WTC11 (cell line): ENCODE measurements at regions not wholly inside any gene's neighbourhood (a gene's known extent, or its start where the extent isn't known, plus 50 kb on each side); places are given as distances from the start of the nearest gene placed in this dataset.

Experiments used
- ATAC-seq: fragments of 200-7000 bp; cut with Tn5 transposase; 2 replicates; pipeline ENCODE4 v1.10.0; 2021; ENCODE audit warnings: mild to moderate bottlenecking, moderate library complexity
- CTCF ChIA-PET: fragments of 300-600 bp; sonication (Branson Sonifier 250); formaldehyde crosslinking; loops from one replicate; lab custom pipeline; 2021; ENCODE audit warnings: antibody characterized with exemption; lab: Charles Lee
- POLR2A ChIA-PET: fragments of 350-600 bp; sonication (Branson Sonifier 250); formaldehyde crosslinking; loops from one replicate; lab custom pipeline; 2021; ENCODE audit warnings: antibody characterized with exemption; lab: Charles Lee
- DNase-seq: peaks from one replicate; pipeline ENCODE4 v3.0.0; 2021; ENCODE audit warnings: low spot score
- H3K27ac Mint-ChIP-seq: 2 replicates; pipeline ENCODE4 v1.8.0; 2021; ENCODE audit warnings: mixed read lengths
- H3K27me3 Mint-ChIP-seq: 2 replicates; pipeline ENCODE4 v1.8.0; 2021; ENCODE audit warnings: low read depth, mild to moderate bottlenecking, moderate library complexity, mixed read lengths
- H3K36me3 Mint-ChIP-seq: 2 replicates; pipeline ENCODE4 v1.8.0; 2021; ENCODE audit warnings: mixed read lengths
- H3K4me1 Mint-ChIP-seq: 2 replicates; pipeline ENCODE4 v1.8.0; 2022; ENCODE audit warnings: mixed read lengths
- H3K4me3 Mint-ChIP-seq: 2 replicates; pipeline ENCODE4 v1.8.0; 2021; ENCODE audit warnings: mild to moderate bottlenecking, moderate library complexity, mixed read lengths
- H3K9me3 Mint-ChIP-seq: 2 replicates; pipeline ENCODE4 v1.8.0; 2021; ENCODE audit warnings: mixed read lengths
- CBFB ChIP-seq: sonication (generic); formaldehyde crosslinking; IDR thresholded peaks from 2 replicates; pipeline ENCODE4 v1.8.1; 2022; ENCODE audit warnings: mild to moderate bottlenecking, low read depth, missing genetic modification reagents
- ELF4 ChIP-seq: sonication (generic); formaldehyde crosslinking; IDR thresholded peaks from 2 replicates; pipeline ENCODE4 v1.8.1; 2022; ENCODE audit warnings: low read depth, mild to moderate bottlenecking, moderate library complexity, missing genetic modification reagents
- EMX1 ChIP-seq: fragments of 250-450 bp; sonication (Bioruptor Pico); IDR thresholded peaks from 2 replicates; pipeline ENCODE4 v1.8.0; 2021; ENCODE audit warnings: mild to moderate bottlenecking
- HMGXB4 ChIP-seq: sonication (generic); formaldehyde crosslinking; IDR thresholded peaks from 2 replicates; pipeline ENCODE4 v1.8.1; 2023; ENCODE audit warnings: mild to moderate bottlenecking, moderate library complexity, missing genetic modification reagents
- MLX ChIP-seq: sonication (generic); formaldehyde crosslinking; IDR thresholded peaks from 2 replicates; pipeline ENCODE4 v1.8.1; 2023; ENCODE audit warnings: mild to moderate bottlenecking, missing genetic modification reagents, moderate library complexity
- MYBL2 ChIP-seq: sonication (generic); formaldehyde crosslinking; IDR thresholded peaks from 2 replicates; pipeline ENCODE4 v1.8.1; 2023; ENCODE audit warnings: mild to moderate bottlenecking, moderate library complexity, missing genetic modification reagents
- TEAD1 ChIP-seq: sonication (generic); formaldehyde crosslinking; IDR thresholded peaks from 2 replicates; pipeline ENCODE4 v1.8.0; 2022; ENCODE audit warnings: mild to moderate bottlenecking, missing genetic modification reagents
- ZBTB43 ChIP-seq: sonication (generic); formaldehyde crosslinking; IDR thresholded peaks from 2 replicates; pipeline ENCODE4 v1.8.1; 2023; ENCODE audit warnings: mild to moderate bottlenecking, missing genetic modification reagents
- ZNF425 ChIP-seq: fragments of 250-450 bp; sonication (Bioruptor Pico); conservative IDR thresholded peaks from 2 replicates; pipeline ENCODE4 v1.9.0; 2021; ENCODE audit warnings: mild to moderate bottlenecking
- ZNF512 ChIP-seq: sonication (generic); formaldehyde crosslinking; IDR thresholded peaks from 2 replicates; pipeline ENCODE4 v1.8.1; 2022; ENCODE audit warnings: missing genetic modification reagents, borderline replicate concordance
- TF ChIP-seq, protein P1 (sequence below): sonication (generic); formaldehyde crosslinking; conservative IDR thresholded peaks from 2 replicates; pipeline ENCODE4 v1.8.1; 2023; ENCODE audit warnings: mild to moderate bottlenecking, low read depth, missing genetic modification reagents, moderate library complexity
- TF ChIP-seq, protein P2 (sequence below): fragments of 250-450 bp; sonication (Bioruptor Pico); IDR thresholded peaks from 2 replicates; pipeline ENCODE4 v1.9.0; 2021; ENCODE audit warnings: mild to moderate bottlenecking
- TF ChIP-seq, protein P3 (sequence below): sonication (generic); formaldehyde crosslinking; IDR thresholded peaks from 2 replicates; pipeline ENCODE4 v1.8.0; 2023; ENCODE audit warnings: missing genetic modification reagents, mild to moderate bottlenecking, borderline replicate concordance

GRCh38 chr4:104912518-104912917, 234.2 kb upstream of the TET2 start (continued):
- no peak for TF ChIP-seq ZNF425 (CRISPR knock-in tag)

GRCh38 chr4:104915373-104915772, 231.3 kb upstream of the TET2 start:
- Mint-ChIP-seq H3K27me3 (peaks cover 100% of the 10 kb centered on the region), H3K4me1 (peaks cover 4% of the 10 kb centered on the region), H3K27ac (no peak overlapping the region), H3K36me3 (peaks cover 5% of the 10 kb centered on the region), H3K4me3 (no peak overlapping the region), H3K9me3 (peaks cover 9% of the 10 kb centered on the region; the same call in 1 of the 2 replicates)
- ATAC-seq (no peak), DNase-seq (no peak)
- ChIA-PET CTCF (no interaction called here), POLR2A (no interaction called here)
- TF ChIP-seq MLX (CRISPR knock-in tag) (no peak), MYBL2 (CRISPR knock-in tag) (no peak), EMX1 (CRISPR knock-in tag) (no peak)

GRCh38 chr4:104915864-104916263, 230.8 kb upstream of the TET2 start:
- Mint-ChIP-seq H3K4me1 (peaks cover 4% of the 10 kb centered on the region), H3K9me3 (peaks cover 9% of the 10 kb centered on the region; the same call in 1 of the 2 replicates), H3K27me3 (peaks cover 100% of the 10 kb centered on the region), H3K4me3 (no peak overlapping the region), H3K27ac (no peak overlapping the region), H3K36me3 (peaks cover 5% of the 10 kb centered on the region)
- TF ChIP-seq CBFB (CRISPR knock-in tag) (0 out of 2 replicates have a peak, but pooled peaks have one; percentile 35), TEAD1 (CRISPR knock-in tag) (peak; percentile 38; the same call in 1 of the 2 replicates), ZBTB43 (CRISPR knock-in tag) (0 out of 2 replicates have a peak, but pooled peaks have one; percentile 33)
- TF ChIP-seq, protein P1, sequence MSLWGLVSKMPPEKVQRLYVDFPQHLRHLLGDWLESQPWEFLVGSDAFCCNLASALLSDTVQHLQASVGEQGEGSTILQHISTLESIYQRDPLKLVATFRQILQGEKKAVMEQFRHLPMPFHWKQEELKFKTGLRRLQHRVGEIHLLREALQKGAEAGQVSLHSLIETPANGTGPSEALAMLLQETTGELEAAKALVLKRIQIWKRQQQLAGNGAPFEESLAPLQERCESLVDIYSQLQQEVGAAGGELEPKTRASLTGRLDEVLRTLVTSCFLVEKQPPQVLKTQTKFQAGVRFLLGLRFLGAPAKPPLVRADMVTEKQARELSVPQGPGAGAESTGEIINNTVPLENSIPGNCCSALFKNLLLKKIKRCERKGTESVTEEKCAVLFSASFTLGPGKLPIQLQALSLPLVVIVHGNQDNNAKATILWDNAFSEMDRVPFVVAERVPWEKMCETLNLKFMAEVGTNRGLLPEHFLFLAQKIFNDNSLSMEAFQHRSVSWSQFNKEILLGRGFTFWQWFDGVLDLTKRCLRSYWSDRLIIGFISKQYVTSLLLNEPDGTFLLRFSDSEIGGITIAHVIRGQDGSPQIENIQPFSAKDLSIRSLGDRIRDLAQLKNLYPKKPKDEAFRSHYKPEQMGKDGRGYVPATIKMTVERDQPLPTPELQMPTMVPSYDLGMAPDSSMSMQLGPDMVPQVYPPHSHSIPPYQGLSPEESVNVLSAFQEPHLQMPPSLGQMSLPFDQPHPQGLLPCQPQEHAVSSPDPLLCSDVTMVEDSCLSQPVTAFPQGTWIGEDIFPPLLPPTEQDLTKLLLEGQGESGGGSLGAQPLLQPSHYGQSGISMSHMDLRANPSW: no peak
- ATAC-seq (peak; percentile 100), DNase-seq (peak; percentile 46)
- CTCF ChIA-PET: no interaction called here
- POLR2A ChIA-PET: no interaction called here

DNA sequence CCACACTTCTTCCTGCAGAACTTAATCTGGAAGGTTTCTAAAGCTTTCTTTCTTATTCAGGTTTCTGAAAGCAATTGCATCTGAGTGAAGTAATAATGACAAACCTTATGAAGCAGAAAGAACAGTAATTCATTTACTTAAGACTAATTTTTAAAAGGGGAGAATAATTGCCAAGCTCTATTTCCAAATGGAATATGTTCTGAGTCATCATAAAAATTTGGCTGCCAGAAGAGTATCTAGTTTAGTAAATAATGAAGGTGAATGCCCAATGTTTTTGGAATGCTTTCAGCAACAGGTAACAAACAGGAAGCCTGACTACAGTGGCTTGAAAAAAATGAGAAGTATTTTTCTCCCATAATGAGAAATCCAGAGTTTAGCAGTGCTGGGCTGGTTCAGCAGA, 227.3 kb upstream of the TET2 start:
- POLR2A ChIA-PET: no interaction called here
- CTCF ChIA-PET: no interaction called here
- ATAC-seq: no peak
- no peak overlapping the region for H3K27ac Mint-ChIP-seq
- peaks cover 95% of the 10 kb centered on the region for H3K27me3 Mint-ChIP-seq
- no peaks in the 10 kb centered on the region for H3K9me3 Mint-ChIP-seq
- H3K36me3 Mint-ChIP-seq: no peaks in the 10 kb centered on the region
- no peak overlapping the region for H3K4me3 Mint-ChIP-seq
- no peak for DNase-seq
- peaks cover 4% of the 10 kb centered on the region for H3K4me1 Mint-ChIP-seq
- no peak for TF ChIP-seq ZNF512 (CRISPR knock-in tag)
- TF ChIP-seq, protein P2, sequence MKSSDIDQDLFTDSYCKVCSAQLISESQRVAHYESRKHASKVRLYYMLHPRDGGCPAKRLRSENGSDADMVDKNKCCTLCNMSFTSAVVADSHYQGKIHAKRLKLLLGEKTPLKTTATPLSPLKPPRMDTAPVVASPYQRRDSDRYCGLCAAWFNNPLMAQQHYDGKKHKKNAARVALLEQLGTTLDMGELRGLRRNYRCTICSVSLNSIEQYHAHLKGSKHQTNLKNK (CRISPR knock-in tag): no peak
- TF ChIP-seq, protein P3, sequence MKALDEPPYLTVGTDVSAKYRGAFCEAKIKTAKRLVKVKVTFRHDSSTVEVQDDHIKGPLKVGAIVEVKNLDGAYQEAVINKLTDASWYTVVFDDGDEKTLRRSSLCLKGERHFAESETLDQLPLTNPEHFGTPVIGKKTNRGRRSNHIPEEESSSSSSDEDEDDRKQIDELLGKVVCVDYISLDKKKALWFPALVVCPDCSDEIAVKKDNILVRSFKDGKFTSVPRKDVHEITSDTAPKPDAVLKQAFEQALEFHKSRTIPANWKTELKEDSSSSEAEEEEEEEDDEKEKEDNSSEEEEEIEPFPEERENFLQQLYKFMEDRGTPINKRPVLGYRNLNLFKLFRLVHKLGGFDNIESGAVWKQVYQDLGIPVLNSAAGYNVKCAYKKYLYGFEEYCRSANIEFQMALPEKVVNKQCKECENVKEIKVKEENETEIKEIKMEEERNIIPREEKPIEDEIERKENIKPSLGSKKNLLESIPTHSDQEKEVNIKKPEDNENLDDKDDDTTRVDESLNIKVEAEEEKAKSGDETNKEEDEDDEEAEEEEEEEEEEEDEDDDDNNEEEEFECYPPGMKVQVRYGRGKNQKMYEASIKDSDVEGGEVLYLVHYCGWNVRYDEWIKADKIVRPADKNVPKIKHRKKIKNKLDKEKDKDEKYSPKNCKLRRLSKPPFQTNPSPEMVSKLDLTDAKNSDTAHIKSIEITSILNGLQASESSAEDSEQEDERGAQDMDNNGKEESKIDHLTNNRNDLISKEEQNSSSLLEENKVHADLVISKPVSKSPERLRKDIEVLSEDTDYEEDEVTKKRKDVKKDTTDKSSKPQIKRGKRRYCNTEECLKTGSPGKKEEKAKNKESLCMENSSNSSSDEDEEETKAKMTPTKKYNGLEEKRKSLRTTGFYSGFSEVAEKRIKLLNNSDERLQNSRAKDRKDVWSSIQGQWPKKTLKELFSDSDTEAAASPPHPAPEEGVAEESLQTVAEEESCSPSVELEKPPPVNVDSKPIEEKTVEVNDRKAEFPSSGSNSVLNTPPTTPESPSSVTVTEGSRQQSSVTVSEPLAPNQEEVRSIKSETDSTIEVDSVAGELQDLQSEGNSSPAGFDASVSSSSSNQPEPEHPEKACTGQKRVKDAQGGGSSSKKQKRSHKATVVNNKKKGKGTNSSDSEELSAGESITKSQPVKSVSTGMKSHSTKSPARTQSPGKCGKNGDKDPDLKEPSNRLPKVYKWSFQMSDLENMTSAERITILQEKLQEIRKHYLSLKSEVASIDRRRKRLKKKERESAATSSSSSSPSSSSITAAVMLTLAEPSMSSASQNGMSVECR: no peak
- no peak for TF ChIP-seq ELF4 (CRISPR knock-in tag)
- no peak for TF ChIP-seq HMGXB4 (CRISPR knock-in tag)
